HCT116 (cell line): ENCODE measurements at regions not wholly inside any gene's neighbourhood (a gene's known extent, or its start where the extent isn't known, plus 50 kb on each side); places are given as distances from the start of the nearest gene placed in this dataset.

Experiments
- CEBPB ChIP-seq: IDR thresholded peaks from 2 replicates; pipeline ENCODE4 v1.6.1; 2012; ENCODE audit warnings: low read depth
- ELF1 ChIP-seq: IDR thresholded peaks from 2 replicates; pipeline ENCODE4 v1.6.1; 2012; ENCODE audit warnings: low read depth, borderline replicate concordance
- EZH2 ChIP-seq: fragments of 200-600 bp; sonication (generic); IDR thresholded peaks from 2 replicates; pipeline ENCODE4 v1.6.1; 2017; ENCODE audit warnings: antibody characterized with exemption, mixed run types
- EZH2phosphoT487 ChIP-seq: fragments of 200-600 bp; IDR thresholded peaks from 2 replicates; pipeline ENCODE4 v1.6.1; 2018; ENCODE audit warnings: antibody characterized with exemption, borderline replicate concordance
- JUND ChIP-seq: IDR thresholded peaks from 2 replicates; pipeline ENCODE4 v1.6.1; 2012
- POLR2A ChIP-seq: IDR thresholded peaks from 2 replicates; pipeline ENCODE4 v1.7.0; 2011; ENCODE audit warnings: borderline replicate concordance; ENCODE audit not compliant: insufficient read depth, insufficient read length; ENCODE audit errors: extremely low read depth
- POLR2AphosphoS5 ChIP-seq: IDR thresholded peaks from 2 replicates; pipeline ENCODE4 v1.6.1; 2011; ENCODE audit warnings: mild to moderate bottlenecking, low read depth, low read length, moderate library complexity
- RAD21 ChIP-seq: IDR thresholded peaks from 2 replicates; pipeline ENCODE4 v1.6.1; 2012; ENCODE audit warnings: low read depth, mild to moderate bottlenecking
- SIN3A ChIP-seq: IDR thresholded peaks from 2 replicates; pipeline ENCODE4 v1.6.1; 2012; ENCODE audit warnings: low read depth
- YY1 ChIP-seq: IDR thresholded peaks from 2 replicates; pipeline ENCODE4 v1.6.1; 2011; ENCODE audit warnings: low read length, low read depth, moderate library complexity, mild to moderate bottlenecking; ENCODE audit not compliant: insufficient replicate concordance; ENCODE audit errors: extremely low read depth
- ZFX ChIP-seq: fragments of 450-650 bp; IDR thresholded peaks from 2 replicates; pipeline ENCODE4 v1.6.1; 2017
- TF ChIP-seq, protein P1 (sequence below), 3 experiments: fragments of 200-600 bp in 1 of 3; sonication (generic) in 1 of 3; IDR thresholded peaks in 2 of 3; conservative IDR thresholded peaks in 1 of 3; 2 replicates each; pipeline ENCODE4 v1.5.1; 2012 to 2017; ENCODE audit warnings: low read depth in 2 of 3, low read length in 2 of 3, antibody characterized with exemption in 1 of 3, borderline replicate concordance in 1 of 3, control low read depth in 1 of 3, mild to moderate bottlenecking in 1 of 3, mixed read lengths in 1 of 3, mixed run types in 1 of 3, moderate library complexity in 1 of 3; ENCODE audit not compliant: insufficient read depth in 1 of 3
- TF ChIP-seq, protein P2 (sequence below): IDR thresholded peaks from 2 replicates; pipeline ENCODE4 v1.6.1; 2012; ENCODE audit warnings: low read depth
- TF ChIP-seq, protein P3 (sequence below): IDR thresholded peaks from 2 replicates; pipeline ENCODE4 v1.6.1; 2012

- TF ChIP-seq, protein P1, sequence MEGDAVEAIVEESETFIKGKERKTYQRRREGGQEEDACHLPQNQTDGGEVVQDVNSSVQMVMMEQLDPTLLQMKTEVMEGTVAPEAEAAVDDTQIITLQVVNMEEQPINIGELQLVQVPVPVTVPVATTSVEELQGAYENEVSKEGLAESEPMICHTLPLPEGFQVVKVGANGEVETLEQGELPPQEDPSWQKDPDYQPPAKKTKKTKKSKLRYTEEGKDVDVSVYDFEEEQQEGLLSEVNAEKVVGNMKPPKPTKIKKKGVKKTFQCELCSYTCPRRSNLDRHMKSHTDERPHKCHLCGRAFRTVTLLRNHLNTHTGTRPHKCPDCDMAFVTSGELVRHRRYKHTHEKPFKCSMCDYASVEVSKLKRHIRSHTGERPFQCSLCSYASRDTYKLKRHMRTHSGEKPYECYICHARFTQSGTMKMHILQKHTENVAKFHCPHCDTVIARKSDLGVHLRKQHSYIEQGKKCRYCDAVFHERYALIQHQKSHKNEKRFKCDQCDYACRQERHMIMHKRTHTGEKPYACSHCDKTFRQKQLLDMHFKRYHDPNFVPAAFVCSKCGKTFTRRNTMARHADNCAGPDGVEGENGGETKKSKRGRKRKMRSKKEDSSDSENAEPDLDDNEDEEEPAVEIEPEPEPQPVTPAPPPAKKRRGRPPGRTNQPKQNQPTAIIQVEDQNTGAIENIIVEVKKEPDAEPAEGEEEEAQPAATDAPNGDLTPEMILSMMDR (IDR thresholded peaks at IDR 0.05 in 2 of 3, conservative IDR thresholded peaks at IDR 0.05 in 1 of 3; ENCODE audit: borderline replicate concordance in 1 of 3, insufficient read depth in 1 of 3, low read depth in 2 of 3, low read length in 2 of 3): no peak
- TF ChIP-seq YY1 (no peak), ZFX (no peak), JUND (no peak), EZH2 (no peak), POLR2A (no peak), CEBPB (no peak), ELF1 (no peak), POLR2AphosphoS5 (no peak), SIN3A (no peak), RAD21 (no peak), EZH2phosphoT487 (no peak)
- TF ChIP-seq, protein P2, sequence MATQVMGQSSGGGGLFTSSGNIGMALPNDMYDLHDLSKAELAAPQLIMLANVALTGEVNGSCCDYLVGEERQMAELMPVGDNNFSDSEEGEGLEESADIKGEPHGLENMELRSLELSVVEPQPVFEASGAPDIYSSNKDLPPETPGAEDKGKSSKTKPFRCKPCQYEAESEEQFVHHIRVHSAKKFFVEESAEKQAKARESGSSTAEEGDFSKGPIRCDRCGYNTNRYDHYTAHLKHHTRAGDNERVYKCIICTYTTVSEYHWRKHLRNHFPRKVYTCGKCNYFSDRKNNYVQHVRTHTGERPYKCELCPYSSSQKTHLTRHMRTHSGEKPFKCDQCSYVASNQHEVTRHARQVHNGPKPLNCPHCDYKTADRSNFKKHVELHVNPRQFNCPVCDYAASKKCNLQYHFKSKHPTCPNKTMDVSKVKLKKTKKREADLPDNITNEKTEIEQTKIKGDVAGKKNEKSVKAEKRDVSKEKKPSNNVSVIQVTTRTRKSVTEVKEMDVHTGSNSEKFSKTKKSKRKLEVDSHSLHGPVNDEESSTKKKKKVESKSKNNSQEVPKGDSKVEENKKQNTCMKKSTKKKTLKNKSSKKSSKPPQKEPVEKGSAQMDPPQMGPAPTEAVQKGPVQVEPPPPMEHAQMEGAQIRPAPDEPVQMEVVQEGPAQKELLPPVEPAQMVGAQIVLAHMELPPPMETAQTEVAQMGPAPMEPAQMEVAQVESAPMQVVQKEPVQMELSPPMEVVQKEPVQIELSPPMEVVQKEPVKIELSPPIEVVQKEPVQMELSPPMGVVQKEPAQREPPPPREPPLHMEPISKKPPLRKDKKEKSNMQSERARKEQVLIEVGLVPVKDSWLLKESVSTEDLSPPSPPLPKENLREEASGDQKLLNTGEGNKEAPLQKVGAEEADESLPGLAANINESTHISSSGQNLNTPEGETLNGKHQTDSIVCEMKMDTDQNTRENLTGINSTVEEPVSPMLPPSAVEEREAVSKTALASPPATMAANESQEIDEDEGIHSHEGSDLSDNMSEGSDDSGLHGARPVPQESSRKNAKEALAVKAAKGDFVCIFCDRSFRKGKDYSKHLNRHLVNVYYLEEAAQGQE: no peak
- TF ChIP-seq, protein P3, sequence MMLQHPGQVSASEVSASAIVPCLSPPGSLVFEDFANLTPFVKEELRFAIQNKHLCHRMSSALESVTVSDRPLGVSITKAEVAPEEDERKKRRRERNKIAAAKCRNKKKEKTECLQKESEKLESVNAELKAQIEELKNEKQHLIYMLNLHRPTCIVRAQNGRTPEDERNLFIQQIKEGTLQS: no peak
Observed at GRCh38 chr14:25110106-25110505, 60.2 kb upstream of the STXBP6 start.
